Retinal pigment epithelial cell (primary cell): ENCODE measurements at regions not wholly inside any gene's neighbourhood (a gene's known extent, or its start where the extent isn't known, plus 50 kb on each side); places are given as distances from the start of the nearest gene placed in this dataset.
"Not testable (repeated sequence)": the region's sequence is repeated elsewhere in the genome, so short reads cannot be mapped to it uniquely, and the experiment has no call there.

Experiments used
- DNase-seq: peaks from one replicate; pipeline ENCODE4 v3.0.0-alpha.2; 2010; ENCODE audit warnings: low read depth
- H3K4me3 ChIP-seq: 2 replicates; pipeline ENCODE4 v1.5.1; 2011; ENCODE audit warnings: mild to moderate bottlenecking, low read length, control low read depth, moderate library complexity
- CTCF ChIP-seq: conservative IDR thresholded peaks from 2 replicates; pipeline ENCODE4 v1.5.1; 2011; ENCODE audit warnings: low read depth, low read length, control low read depth, inconsistent platforms

GRCh38 chr6:27190126-27190525 lies 57.4 kb upstream of the PRSS16 start:
- no peak overlapping the region for H3K4me3 ChIP-seq
- no peak for DNase-seq
- no peak for TF ChIP-seq CTCF

- not testable (repeated sequence) for DNase-seq
Measured at GRCh38 chr6:27194453-27194852, 53.0 kb upstream of the PRSS16 start.

GRCh38 chr6:27195547-27195946 lies 52.0 kb upstream of the PRSS16 start:
- H3K4me3 ChIP-seq, DNase-seq: not testable (repeated sequence)

More at GRCh38 chr6:27194453-27194852, 53.0 kb upstream of the PRSS16 start:
- not testable (repeated sequence) for H3K4me3 ChIP-seq
